Panc1 (cell line): ENCODE measurements at regions not wholly inside any gene's neighbourhood (a gene's known extent, or its start where the extent isn't known, plus 50 kb on each side); places are given as distances from the start of the nearest gene placed in this dataset.

Experiments
- ATAC-seq: fragments of 200-7000 bp; cut with Tn5 transposase; 2 replicates; pipeline ENCODE4 v1.9.1; 2020; ENCODE audit warnings: mild to moderate bottlenecking, moderate library complexity
- BruUV-seq: library from RNA; stranded (reverse); fragments of 400-500 nt; replicated peaks from 2 replicates; lab custom pipeline; 2021; lab: Mats Ljungman, UMichigan
- CTCF ChIA-PET: fragments of 300-600 bp; sonication (Branson Sonifier 250); formaldehyde crosslinking; loops from one replicate; lab custom pipeline; 2022; ENCODE audit warnings: antibody characterized with exemption; lab: Charles Lee
- POLR2A ChIA-PET: fragments of 300-600 bp; sonication (Branson Sonifier 250); formaldehyde crosslinking; loops from one replicate; lab custom pipeline; 2022; ENCODE audit warnings: antibody characterized with exemption; lab: Charles Lee
- DNase-seq: peaks from one replicate; pipeline ENCODE4 v3.0.0-alpha.2; 2010; ENCODE audit warnings: low read depth, low spot score
- H3K27ac ChIP-seq: 2 replicates; pipeline ENCODE4 v1.5.1; 2011; ENCODE audit warnings: mild to moderate bottlenecking, low read length, inconsistent platforms
- H3K27me3 ChIP-seq: fragments of 200-500 bp; sonication (Bioruptor generic); 2 replicates; pipeline ENCODE4 v1.6.0; 2014; ENCODE audit warnings: low read length, inconsistent platforms; ENCODE audit not compliant: control insufficient read depth, insufficient read depth
- H3K36me3 ChIP-seq: fragments of 200-500 bp; sonication (Bioruptor generic); 2 replicates; pipeline ENCODE4 v1.5.1; 2014; ENCODE audit warnings: inconsistent platforms, mild to moderate bottlenecking, low read length, moderate library complexity; ENCODE audit not compliant: control insufficient read depth, insufficient read depth
- H3K4me1 ChIP-seq: 2 replicates; pipeline ENCODE4 v1.5.1; 2011; ENCODE audit warnings: inconsistent platforms, mild to moderate bottlenecking, low read length, moderate library complexity; ENCODE audit not compliant: control insufficient read depth, insufficient read depth
- H3K4me3 ChIP-seq, 2 experiments: 2 replicates each; pipeline ENCODE4 v1.5.1; 2011 to 2012; ENCODE audit warnings: low read depth in 2 of 2, low read length in 2 of 2, mild to moderate bottlenecking in 2 of 2, inconsistent platforms in 1 of 2, moderate library complexity in 1 of 2
- H3K9me3 ChIP-seq: fragments of 200-500 bp; sonication (Bioruptor generic); 2 replicates; pipeline ENCODE4 v1.5.1; 2014; ENCODE audit warnings: low read depth, mild to moderate bottlenecking, inconsistent platforms, low read length, moderate library complexity; ENCODE audit not compliant: control insufficient read depth, insufficient read depth
- POLR2AphosphoS5 ChIP-seq: IDR thresholded peaks from 2 replicates; pipeline ENCODE4 v1.6.1; 2012; ENCODE audit warnings: mild to moderate bottlenecking, low read depth, low read length, moderate library complexity
- SIN3A ChIP-seq: IDR thresholded peaks from 2 replicates; pipeline ENCODE4 v1.6.1; 2012; ENCODE audit warnings: low read depth, mild to moderate bottlenecking, low read length, moderate library complexity, borderline replicate concordance; ENCODE audit not compliant: insufficient read depth
- TCF7L2 ChIP-seq: IDR thresholded peaks from 2 replicates; pipeline ENCODE4 v1.6.1; 2011; ENCODE audit warnings: mild to moderate bottlenecking, low read depth, low read length, inconsistent platforms
- in situ Hi-C: cut with HindIII; loops from 2 replicates; pipeline ENCODE4 v1.10.0; 2016; ENCODE audit warnings: low sequenced_read_pairs, low pct_unique_long_range_greater_than_20kb
- intact Hi-C: fragments of 100-400 bp; cut with micrococcal nuclease; formaldehyde crosslinking; loops from one replicate; pipeline ENCODE4 v1.10.0; 2022; ENCODE audit not compliant: unreplicated experiment
- TF ChIP-seq, protein P1 (sequence below): fragments of 450-650 bp; IDR thresholded peaks from 2 replicates; pipeline ENCODE4 v1.5.1; 2017; ENCODE audit warnings: mild to moderate bottlenecking
- TF ChIP-seq, protein P2 (sequence below), 2 experiments: IDR thresholded peaks; 2 replicates each; pipeline ENCODE4 v1.6.1; 2011 to 2012; ENCODE audit warnings: low read depth in 2 of 2, control low read depth in 1 of 2, low read length in 1 of 2, mild to moderate bottlenecking in 1 of 2, moderate library complexity in 1 of 2; ENCODE audit not compliant: insufficient read depth in 1 of 2

DNA sequence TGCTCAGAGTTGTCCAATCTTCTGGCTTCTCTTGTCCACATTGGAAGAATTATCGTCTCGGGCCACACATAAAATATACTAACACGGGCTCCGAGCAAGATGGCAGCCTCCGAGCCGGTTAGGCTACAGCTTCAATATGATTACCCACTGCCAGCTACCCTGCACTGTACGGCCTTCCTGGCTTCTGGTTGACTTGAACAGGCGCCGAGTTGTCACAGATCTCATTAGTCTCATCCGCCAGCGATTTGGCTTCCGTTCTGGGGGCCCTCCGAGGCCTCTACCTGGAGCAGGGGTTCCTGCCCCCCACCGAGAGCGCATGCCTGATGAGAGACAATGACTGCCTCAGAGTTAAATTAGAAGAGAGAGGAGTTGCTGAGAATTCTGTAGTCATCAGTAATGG is 101.2 kb upstream of the NUDT6 start:
- ChIA-PET CTCF (no interaction called here), POLR2A (no interaction called here)
- Histone ChIP-seq H3K4me1 (no peaks in the 10 kb centered on the region), H3K4me3 (no peak overlapping the region), H3K27ac (no peak overlapping the region), H3K27me3 (no peaks in the 10 kb centered on the region), H3K36me3 (no peaks in the 10 kb centered on the region), H3K9me3 (no peaks in the 10 kb centered on the region)
- in situ Hi-C loops: no loop called here
- BruUV-seq: no TSS peak
- TF ChIP-seq TCF7L2: no peak
- no peak for TF ChIP-seq SIN3A
- TF ChIP-seq, protein P1, sequence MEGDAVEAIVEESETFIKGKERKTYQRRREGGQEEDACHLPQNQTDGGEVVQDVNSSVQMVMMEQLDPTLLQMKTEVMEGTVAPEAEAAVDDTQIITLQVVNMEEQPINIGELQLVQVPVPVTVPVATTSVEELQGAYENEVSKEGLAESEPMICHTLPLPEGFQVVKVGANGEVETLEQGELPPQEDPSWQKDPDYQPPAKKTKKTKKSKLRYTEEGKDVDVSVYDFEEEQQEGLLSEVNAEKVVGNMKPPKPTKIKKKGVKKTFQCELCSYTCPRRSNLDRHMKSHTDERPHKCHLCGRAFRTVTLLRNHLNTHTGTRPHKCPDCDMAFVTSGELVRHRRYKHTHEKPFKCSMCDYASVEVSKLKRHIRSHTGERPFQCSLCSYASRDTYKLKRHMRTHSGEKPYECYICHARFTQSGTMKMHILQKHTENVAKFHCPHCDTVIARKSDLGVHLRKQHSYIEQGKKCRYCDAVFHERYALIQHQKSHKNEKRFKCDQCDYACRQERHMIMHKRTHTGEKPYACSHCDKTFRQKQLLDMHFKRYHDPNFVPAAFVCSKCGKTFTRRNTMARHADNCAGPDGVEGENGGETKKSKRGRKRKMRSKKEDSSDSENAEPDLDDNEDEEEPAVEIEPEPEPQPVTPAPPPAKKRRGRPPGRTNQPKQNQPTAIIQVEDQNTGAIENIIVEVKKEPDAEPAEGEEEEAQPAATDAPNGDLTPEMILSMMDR: no peak
- TF ChIP-seq, protein P2, sequence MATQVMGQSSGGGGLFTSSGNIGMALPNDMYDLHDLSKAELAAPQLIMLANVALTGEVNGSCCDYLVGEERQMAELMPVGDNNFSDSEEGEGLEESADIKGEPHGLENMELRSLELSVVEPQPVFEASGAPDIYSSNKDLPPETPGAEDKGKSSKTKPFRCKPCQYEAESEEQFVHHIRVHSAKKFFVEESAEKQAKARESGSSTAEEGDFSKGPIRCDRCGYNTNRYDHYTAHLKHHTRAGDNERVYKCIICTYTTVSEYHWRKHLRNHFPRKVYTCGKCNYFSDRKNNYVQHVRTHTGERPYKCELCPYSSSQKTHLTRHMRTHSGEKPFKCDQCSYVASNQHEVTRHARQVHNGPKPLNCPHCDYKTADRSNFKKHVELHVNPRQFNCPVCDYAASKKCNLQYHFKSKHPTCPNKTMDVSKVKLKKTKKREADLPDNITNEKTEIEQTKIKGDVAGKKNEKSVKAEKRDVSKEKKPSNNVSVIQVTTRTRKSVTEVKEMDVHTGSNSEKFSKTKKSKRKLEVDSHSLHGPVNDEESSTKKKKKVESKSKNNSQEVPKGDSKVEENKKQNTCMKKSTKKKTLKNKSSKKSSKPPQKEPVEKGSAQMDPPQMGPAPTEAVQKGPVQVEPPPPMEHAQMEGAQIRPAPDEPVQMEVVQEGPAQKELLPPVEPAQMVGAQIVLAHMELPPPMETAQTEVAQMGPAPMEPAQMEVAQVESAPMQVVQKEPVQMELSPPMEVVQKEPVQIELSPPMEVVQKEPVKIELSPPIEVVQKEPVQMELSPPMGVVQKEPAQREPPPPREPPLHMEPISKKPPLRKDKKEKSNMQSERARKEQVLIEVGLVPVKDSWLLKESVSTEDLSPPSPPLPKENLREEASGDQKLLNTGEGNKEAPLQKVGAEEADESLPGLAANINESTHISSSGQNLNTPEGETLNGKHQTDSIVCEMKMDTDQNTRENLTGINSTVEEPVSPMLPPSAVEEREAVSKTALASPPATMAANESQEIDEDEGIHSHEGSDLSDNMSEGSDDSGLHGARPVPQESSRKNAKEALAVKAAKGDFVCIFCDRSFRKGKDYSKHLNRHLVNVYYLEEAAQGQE (IDR thresholded peaks at IDR 0.05; ENCODE audit: insufficient read depth in 1 of 2, low read depth in 2 of 2, low read length in 1 of 2): no peak
- TF ChIP-seq POLR2AphosphoS5: no peak
- intact Hi-C loops: no loop called here
- ATAC-seq (no peak), DNase-seq (no peak)

DNA sequence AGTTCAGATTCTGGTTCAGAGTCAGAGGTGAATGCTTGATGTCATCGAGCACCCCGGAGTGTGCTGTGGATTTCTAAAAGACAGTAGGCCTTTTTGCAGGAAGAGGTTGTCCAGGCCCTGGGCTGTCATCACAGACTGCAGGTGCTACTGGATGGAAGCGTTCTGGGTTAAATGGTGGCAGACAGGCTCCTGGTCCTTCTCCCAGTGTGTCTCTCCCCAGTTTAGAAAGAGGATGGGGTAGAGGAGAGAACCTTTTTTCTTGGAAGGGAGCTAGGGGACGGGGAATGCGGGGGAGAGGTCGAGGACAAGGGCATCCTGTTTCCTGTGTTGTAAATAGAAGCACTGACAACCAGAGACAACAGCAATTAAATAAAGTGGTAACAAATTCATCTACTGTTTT is 102.3 kb upstream of the NUDT6 start:
- no TSS peak for BruUV-seq
- no peak overlapping the region for H3K27ac ChIP-seq
- CTCF ChIA-PET: no interaction called here

More for the DNA sequence above, 102.3 kb upstream of the NUDT6 start:
- H3K36me3 ChIP-seq: no peaks in the 10 kb centered on the region; the same call in 1 of the 2 replicates
- intact Hi-C loops: no loop called here
- no peaks in the 10 kb centered on the region for H3K27me3 ChIP-seq
- no peak overlapping the region for H3K4me3 ChIP-seq
- H3K4me1 ChIP-seq: no peaks in the 10 kb centered on the region
- in situ Hi-C loops: no loop called here
- TF ChIP-seq SIN3A (no peak), TCF7L2 (no peak), POLR2AphosphoS5 (no peak)
- TF ChIP-seq, protein P1: no peak
- TF ChIP-seq, protein P2 (IDR thresholded peaks at IDR 0.05; ENCODE audit: insufficient read depth in 1 of 2, low read depth in 2 of 2, low read length in 1 of 2): no peak
- no peak for DNase-seq
- ATAC-seq: no peak
- POLR2A ChIA-PET: no interaction called here
- H3K9me3 ChIP-seq: no peaks in the 10 kb centered on the region
